GM18508 (cell line): ENCODE measurements at regions not wholly inside any gene's neighbourhood (a gene's known extent, or its start where the extent isn't known, plus 50 kb on each side); places are given as distances from the start of the nearest gene placed in this dataset.
A peak's percentile ranks its signal among the peaks of the same experiment; 100 is the strongest.

Experiments used
- ATAC-seq: cut with Tn5 transposase; IDR thresholded peaks from one replicate; pipeline ENCODE4 v1.9.1; 2021; ENCODE audit warnings: moderate number of reproducible peaks; ENCODE audit not compliant: insufficient read depth, unreplicated experiment

DNA sequence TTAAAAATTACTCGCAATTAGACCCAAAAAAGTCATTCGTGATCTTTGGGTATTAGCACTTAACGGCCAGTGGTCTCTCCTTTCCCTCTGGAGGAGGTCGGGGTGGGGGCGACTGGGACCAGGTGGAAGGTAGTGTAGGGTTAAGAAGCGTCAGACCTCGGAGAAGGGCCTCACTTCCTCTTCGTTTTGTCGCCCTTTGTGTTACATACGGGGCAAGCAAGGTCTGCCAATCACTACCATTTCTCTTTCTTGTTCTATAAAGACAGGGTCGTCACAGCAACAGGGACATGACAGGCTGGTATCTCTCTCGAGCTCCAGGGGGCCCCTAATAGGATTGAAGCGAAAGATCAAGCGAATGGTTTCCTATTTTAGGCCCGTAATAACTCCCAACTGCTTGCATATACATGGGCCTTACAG lies 136.6 kb downstream of the INSIG2 start:
- ATAC-seq = no peak

- no peak for ATAC-seq
These were observed 136.0 kb downstream of the INSIG2 start for GRCh38 chr2:118223992-118224894.

- no peak for ATAC-seq
These were observed 135.3 kb downstream of the INSIG2 start for GRCh38 chr2:118223511-118223991.

GRCh38 chr2:118222672-118223421 lies 134.6 kb downstream of the INSIG2 start:
- ATAC-seq = no peak

DNA sequence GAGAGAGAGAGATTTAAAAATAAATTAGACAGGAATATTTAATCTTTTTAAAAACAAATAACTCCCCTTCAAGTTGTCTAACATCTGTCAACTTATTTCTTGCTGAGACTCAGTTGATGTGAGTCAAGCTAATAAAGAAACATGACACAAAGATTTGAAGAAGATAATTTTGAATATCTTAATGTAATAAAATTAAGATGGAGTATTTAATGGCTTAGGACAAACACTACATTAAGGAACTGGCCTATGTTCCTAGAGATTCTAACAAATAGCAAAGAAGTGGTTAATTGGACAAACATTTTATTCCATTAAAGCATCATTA lies 134.0 kb downstream of the INSIG2 start:
- no peak for ATAC-seq

DNA sequence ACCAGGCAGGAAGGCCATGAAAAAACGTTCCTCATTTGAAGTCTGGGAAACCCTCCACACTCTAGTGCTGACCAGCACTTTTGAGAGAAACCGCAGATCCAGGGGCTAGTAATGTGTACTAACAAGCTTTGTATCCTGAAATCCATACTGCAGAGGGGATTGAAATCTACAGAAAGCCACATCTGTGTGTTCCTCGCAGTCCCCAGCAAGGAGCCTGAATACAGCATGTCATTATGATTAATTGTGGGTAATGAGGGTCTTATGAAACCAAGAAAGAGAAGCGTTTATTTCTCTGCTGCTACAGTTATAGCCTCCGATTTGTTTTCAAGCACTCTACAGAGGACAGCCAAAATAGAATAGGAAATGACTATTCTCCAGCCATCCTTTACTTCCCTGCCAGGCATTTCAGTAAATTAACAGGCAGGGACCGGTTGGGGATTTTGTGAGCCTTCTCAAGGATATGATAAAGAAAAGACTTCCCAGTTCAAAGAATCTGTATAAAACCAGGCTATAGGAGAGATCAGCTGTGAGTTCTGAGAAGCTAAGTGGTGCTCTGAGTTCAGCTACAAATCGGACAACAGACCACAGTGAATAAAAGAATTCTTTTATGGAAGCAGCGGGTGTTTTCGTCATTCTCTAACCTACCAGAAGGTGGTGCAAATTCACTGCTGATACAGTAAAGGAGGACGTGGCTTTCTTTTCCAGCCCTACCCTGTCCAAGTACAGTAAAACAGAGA lies 133.4 kb downstream of the INSIG2 start:
- peak; percentile 43 for ATAC-seq

GRCh38 chr2:118219611-118220010 lies 131.3 kb downstream of the INSIG2 start:
- no peak for ATAC-seq

GRCh38 chr2:118216224-118216623 lies 128.0 kb downstream of the INSIG2 start:
- no peak for ATAC-seq

DNA sequence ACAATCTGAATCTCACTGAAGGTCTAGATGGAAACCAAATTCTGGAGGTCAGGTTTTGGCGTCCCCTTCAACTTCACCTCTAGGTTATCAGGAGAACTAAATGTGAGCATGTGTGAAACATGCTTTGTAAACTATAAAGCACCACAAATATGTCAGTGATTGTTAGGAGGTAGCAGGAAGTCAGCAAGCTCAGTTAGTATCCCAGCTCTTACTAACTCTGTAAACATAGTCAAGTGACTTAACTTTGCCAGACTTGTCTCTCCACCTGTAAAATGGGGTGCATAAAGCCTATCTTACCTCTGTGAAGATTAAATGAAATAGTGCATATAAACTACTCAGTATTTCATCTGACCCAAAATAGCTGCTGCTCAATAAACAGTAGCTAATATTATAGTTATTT lies 121.5 kb downstream of the INSIG2 start:
- ATAC-seq = no peak

DNA sequence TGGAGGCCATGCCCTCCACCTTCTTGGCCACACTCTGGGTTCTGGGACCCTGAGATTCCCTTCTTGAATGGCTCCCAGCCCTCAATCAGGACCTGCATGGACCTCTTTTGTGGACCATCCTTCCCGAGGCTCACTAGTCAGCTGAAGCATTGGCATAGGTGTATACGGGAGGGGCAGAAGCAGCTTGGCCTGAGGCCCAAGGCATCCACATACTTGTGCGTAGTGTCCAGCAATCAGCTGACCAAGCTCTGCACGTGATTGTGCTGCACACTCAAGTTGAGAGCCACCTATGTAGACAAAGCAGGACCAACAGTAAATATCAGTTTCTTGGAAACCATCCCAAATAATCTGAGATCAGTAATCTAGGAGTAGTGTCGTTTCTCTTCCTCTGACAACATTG lies 119.6 kb downstream of the INSIG2 start:
- ATAC-seq = no peak

DNA sequence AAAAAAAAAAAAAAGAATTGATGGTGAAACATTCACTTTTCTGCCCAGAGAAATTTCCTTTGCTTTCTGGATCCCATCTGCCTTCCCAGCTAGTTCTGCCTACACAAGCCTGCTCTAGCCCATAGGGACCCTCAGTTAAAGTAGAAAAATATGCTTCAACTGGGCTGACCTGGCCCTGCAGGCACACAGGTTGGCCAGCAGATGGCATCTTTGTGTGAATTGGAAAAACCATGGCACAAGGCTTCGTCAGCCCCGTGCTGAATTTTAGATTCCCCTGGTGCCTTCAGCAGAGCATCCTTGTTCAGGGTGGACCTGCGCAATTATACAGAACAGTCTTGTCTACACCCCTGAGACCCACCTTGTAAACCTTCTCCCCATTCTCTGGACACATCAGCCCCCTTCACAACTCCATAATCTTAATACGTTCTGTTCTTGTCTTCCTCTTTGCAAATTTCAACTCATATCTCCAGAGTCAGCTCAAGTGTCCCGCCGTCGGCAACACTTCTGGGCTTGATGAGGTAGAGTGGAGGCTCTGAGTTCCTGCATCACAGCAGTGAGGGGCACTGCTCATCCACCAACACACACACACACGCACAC lies 114.5 kb downstream of the INSIG2 start:
- ATAC-seq = peak; percentile 95

- no peak for ATAC-seq
These were observed 110.0 kb downstream of the INSIG2 start for GRCh38 chr2:118198268-118198667.

DNA sequence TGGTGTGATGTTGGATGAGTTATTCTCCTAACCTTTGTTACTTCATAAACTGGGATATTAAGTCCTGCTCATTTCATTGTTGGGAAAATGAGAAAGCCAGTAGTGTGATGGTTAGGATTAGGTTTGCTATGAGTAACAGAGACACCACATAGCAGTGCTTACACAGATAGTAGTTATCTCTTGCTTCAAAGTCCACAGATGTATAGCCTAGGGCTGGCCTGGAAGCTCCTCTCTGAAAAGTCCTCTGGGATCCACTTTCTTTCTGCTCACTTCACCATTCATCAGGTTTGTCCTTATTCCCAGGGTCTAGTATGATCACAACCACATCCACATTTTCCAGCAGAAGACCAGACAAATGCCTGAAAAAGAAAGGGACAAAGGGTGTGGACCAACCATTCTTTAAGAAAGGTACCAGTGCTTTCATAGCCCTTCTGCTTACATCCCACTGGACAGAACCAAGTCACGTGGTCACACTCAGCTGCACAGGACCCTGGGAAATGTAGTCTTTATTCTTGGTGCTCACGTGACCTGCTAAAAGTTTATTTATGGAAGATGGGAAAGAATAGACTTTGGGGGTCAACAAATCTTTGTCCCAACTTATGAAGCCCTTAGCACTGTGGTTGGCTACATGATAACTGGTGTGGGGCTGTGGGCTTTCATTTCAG lies 108.9 kb downstream of the INSIG2 start:
- no peak for ATAC-seq

- ATAC-seq = no peak
These were observed 102.2 kb downstream of the INSIG2 start for GRCh38 chr2:118190474-118190873.

DNA sequence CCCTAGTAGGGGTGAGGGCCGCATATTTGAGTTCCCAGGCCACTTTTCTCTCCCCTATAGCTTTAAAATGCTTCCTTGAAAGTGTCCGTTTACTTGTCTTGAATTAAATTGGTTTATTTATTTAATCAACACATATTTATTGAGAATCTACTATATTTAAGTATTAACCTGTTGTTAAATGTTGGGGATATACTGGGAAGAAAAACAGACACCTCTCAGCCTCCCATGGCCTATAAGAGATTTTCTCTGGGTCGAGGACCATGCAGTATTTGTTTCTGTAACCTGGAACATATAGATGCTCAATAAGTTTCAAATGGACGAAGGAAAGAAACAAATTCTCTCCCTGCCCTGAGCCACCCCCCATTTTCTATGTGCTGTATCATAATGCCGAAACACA lies 98.6 kb downstream of the INSIG2 start:
- no peak for ATAC-seq

GRCh38 chr2:118186110-118186857 lies 98.0 kb downstream of the INSIG2 start:
- ATAC-seq = peak; percentile 87

- peak; percentile 38 for ATAC-seq
These were observed 97.2 kb downstream of the INSIG2 start for GRCh38 chr2:118185210-118186109.

DNA sequence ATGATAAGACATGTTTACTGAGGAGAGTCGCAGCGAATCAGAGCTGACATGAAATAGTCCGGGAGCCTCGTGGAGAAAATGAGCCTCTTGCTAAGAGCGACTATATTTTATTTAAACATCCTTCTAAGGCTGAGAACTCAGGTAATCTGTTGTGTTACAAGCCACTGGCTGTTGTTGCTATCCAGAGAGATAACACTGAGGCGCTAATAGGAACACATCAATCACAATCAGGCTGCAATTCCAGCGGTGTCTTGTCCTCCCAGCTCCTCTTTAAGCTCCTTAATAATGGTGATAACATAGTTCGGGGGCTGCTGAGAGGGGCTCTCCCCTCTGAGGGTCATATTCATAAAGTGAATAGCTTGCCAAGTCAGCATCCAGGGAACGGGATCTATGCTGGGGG lies 95.1 kb downstream of the INSIG2 start:
- no peak for ATAC-seq
